ENCODE measurements at regions not wholly inside any gene's neighbourhood (a gene's known extent, or its start where the extent isn't known, plus 50 kb on each side); places are given as distances from the start of the nearest gene placed in this dataset.

DNA sequence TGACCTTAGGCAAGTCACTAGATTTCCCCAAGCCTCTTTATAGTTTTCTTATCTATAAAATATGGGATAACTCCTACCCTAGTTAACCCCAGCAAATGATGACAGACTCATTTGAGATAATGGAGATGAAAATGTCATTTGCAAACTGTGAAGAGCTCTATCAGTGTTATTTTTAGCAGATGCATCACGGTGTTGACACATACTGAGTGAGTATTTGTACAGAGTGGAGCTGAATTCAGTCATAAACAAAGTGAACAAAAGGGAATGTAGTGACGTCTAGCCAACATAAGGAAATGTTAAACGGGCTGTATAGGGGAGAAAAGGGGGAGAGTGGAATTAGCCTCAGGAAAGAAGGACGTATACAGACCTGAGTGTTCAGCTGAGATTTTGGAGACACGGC is 75.9 kb downstream of the NMUR2 start (continued):
- TF ChIP-seq TSHZ2 (CRISPR knock-in tag; IDR thresholded peaks at IDR 0.05), result no peak
- TF ChIP-seq OSR1 (CRISPR knock-in tag; IDR thresholded peaks at IDR 0.05), result no peak
- TF ChIP-seq PATZ1 (CRISPR knock-in tag; IDR thresholded peaks at IDR 0.05; ENCODE audit: borderline replicate concordance), result no peak
- TF ChIP-seq, protein P1, sequence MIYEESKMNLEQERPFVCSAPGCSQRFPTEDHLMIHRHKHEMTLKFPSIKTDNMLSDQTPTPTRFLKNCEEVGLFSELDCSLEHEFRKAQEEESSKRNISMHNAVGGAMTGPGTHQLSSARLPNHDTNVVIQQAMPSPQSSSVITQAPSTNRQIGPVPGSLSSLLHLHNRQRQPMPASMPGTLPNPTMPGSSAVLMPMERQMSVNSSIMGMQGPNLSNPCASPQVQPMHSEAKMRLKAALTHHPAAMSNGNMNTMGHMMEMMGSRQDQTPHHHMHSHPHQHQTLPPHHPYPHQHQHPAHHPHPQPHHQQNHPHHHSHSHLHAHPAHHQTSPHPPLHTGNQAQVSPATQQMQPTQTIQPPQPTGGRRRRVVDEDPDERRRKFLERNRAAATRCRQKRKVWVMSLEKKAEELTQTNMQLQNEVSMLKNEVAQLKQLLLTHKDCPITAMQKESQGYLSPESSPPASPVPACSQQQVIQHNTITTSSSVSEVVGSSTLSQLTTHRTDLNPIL (CRISPR knock-in tag; IDR thresholded peaks at IDR 0.05; ENCODE audit: low read depth), result no peak
- no peak for TF ChIP-seq GLIS3 (CRISPR knock-in tag; IDR thresholded peaks at IDR 0.05)
- no peak for TF ChIP-seq ZNF70 (CRISPR knock-in tag; IDR thresholded peaks at IDR 0.05)
- no peak for TF ChIP-seq TOX (CRISPR knock-in tag; IDR thresholded peaks at IDR 0.05; ENCODE audit: borderline replicate concordance)
- TF ChIP-seq ZFP30 (CRISPR knock-in tag; IDR thresholded peaks at IDR 0.05), result no peak
- TF ChIP-seq ARNTL (CRISPR knock-in tag; IDR thresholded peaks at IDR 0.05; ENCODE audit: borderline replicate concordance, low read depth), result no peak
- TF ChIP-seq ZNF565 (CRISPR knock-in tag; conservative IDR thresholded peaks at IDR 0.05; ENCODE audit: low read depth), result no peak
- TF ChIP-seq CSDC2 (CRISPR knock-in tag; IDR thresholded peaks at IDR 0.05), result no peak

- no peak for ATAC-seq
- TF ChIP-seq, protein P1 (CRISPR knock-in tag; IDR thresholded peaks at IDR 0.05; ENCODE audit: low read depth), result no peak
Measured at GRCh38 chr5:152315942-152316341, 89.1 kb downstream of the NMUR2 start.

GRCh38 chr5:152314196-152314829 is 90.8 kb downstream of the NMUR2 start:
- TF ChIP-seq ISL1 (CRISPR knock-in tag; IDR thresholded peaks at IDR 0.05), result no peak
- no peak for ATAC-seq

DNA sequence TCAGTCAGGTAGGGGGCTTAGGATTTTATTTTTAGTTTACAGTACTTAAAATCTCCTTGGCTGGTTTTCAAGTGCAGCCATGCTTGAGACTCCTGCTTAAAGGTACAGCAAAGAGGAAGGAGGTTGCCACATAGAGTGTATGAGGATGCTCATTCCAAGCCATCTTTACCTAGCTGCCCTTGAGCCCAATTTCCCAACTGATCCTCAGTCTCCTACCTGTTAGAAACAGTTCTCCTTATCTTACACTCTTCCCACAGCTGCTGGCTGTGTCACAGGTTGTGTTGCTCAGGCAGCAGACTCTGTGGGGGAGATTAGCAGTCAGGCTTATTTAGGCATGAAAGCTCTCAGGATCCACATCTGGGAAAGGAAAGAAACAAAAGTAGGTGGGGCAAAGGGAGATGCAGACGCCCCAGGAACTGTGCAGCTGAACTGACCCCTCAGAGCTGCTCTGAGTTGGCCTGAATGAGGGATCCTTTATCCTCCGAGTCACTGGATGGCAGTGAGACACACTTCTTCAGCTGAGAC is 95.1 kb downstream of the NMUR2 start:
- ATAC-seq, result no peak
- TF ChIP-seq ZFP30 (CRISPR knock-in tag; IDR thresholded peaks at IDR 0.05) (no peak), ZNF565 (CRISPR knock-in tag; conservative IDR thresholded peaks at IDR 0.05; ENCODE audit: low read depth) (no peak), CSDC2 (CRISPR knock-in tag; IDR thresholded peaks at IDR 0.05) (no peak), ESRRG (CRISPR knock-in tag; IDR thresholded peaks at IDR 0.05) (no peak), PATZ1 (CRISPR knock-in tag; IDR thresholded peaks at IDR 0.05; ENCODE audit: borderline replicate concordance) (no peak), TSHZ2 (CRISPR knock-in tag; IDR thresholded peaks at IDR 0.05) (no peak), CSRNP3 (CRISPR knock-in tag; IDR thresholded peaks at IDR 0.05) (no peak), ARNTL (CRISPR knock-in tag; IDR thresholded peaks at IDR 0.05; ENCODE audit: borderline replicate concordance, low read depth) (no peak), PPARA (CRISPR knock-in tag; IDR thresholded peaks at IDR 0.05; ENCODE audit: borderline replicate concordance) (no peak)
